ENCODE measurements at regions not wholly inside any gene's neighbourhood (a gene's known extent, or its start where the extent isn't known, plus 50 kb on each side); places are given as distances from the start of the nearest gene placed in this dataset.

- no peak for TF ChIP-seq CTCF (IDR thresholded peaks at IDR 0.05)
Measured at GRCh38 chr18:24628326-24628725, 167.9 kb downstream of the HRH4 start.

- no peak for TF ChIP-seq CTCF (IDR thresholded peaks at IDR 0.05)
Measured at GRCh38 chr18:24629921-24630320, 169.5 kb downstream of the HRH4 start.

GRCh38 chr18:24630346-24630880 lies 170.0 kb downstream of the HRH4 start:
- no peak for TF ChIP-seq CTCF (IDR thresholded peaks at IDR 0.05)

GRCh38 chr18:24631243-24632025 lies 171.0 kb downstream of the HRH4 start:
- TF ChIP-seq CTCF (IDR thresholded peaks at IDR 0.05), result no peak

GRCh38 chr18:24632158-24632988 lies 171.9 kb downstream of the HRH4 start:
- no peak for TF ChIP-seq CTCF (IDR thresholded peaks at IDR 0.05)

GRCh38 chr18:24633121-24633520 lies 172.7 kb downstream of the HRH4 start:
- no peak for TF ChIP-seq CTCF (IDR thresholded peaks at IDR 0.05)

- TF ChIP-seq CTCF (IDR thresholded peaks at IDR 0.05), result no peak
Measured at GRCh38 chr18:24649571-24649970, 189.1 kb downstream of the HRH4 start.

All from LNCAP (cell line).